ENCODE measurements at regions not wholly inside any gene's neighbourhood (a gene's known extent, or its start where the extent isn't known, plus 50 kb on each side); places are given as distances from the start of the nearest gene placed in this dataset.

GRCh38 chr2:144230033-144230432, 289.9 kb downstream of the ZEB2 start:
- POLR2A ChIA-PET = no interaction called here
- CTCF ChIA-PET = no interaction called here
- DNase-seq (ENCODE audit: extremely low spot score) = no peak
- TF ChIP-seq, protein P1, sequence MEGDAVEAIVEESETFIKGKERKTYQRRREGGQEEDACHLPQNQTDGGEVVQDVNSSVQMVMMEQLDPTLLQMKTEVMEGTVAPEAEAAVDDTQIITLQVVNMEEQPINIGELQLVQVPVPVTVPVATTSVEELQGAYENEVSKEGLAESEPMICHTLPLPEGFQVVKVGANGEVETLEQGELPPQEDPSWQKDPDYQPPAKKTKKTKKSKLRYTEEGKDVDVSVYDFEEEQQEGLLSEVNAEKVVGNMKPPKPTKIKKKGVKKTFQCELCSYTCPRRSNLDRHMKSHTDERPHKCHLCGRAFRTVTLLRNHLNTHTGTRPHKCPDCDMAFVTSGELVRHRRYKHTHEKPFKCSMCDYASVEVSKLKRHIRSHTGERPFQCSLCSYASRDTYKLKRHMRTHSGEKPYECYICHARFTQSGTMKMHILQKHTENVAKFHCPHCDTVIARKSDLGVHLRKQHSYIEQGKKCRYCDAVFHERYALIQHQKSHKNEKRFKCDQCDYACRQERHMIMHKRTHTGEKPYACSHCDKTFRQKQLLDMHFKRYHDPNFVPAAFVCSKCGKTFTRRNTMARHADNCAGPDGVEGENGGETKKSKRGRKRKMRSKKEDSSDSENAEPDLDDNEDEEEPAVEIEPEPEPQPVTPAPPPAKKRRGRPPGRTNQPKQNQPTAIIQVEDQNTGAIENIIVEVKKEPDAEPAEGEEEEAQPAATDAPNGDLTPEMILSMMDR (IDR thresholded peaks at IDR 0.05; ENCODE audit: control extremely low read depth, extremely low read depth, low read depth, missing control alignments) = no peak

GRCh38 chr2:144229296-144229695, 290.6 kb downstream of the ZEB2 start:
- DNase-seq (ENCODE audit: extremely low spot score) = no peak
- CTCF ChIA-PET = interaction anchor here (1.9 kb wide), 1 partner anchor 8 kb away, joined by 8 read pairs; no protein-coding TSS in a partner anchor
- POLR2A ChIA-PET = no interaction called here
- TF ChIP-seq, protein P1 (IDR thresholded peaks at IDR 0.05; ENCODE audit: control extremely low read depth, extremely low read depth, low read depth, missing control alignments) = no peak

DNA sequence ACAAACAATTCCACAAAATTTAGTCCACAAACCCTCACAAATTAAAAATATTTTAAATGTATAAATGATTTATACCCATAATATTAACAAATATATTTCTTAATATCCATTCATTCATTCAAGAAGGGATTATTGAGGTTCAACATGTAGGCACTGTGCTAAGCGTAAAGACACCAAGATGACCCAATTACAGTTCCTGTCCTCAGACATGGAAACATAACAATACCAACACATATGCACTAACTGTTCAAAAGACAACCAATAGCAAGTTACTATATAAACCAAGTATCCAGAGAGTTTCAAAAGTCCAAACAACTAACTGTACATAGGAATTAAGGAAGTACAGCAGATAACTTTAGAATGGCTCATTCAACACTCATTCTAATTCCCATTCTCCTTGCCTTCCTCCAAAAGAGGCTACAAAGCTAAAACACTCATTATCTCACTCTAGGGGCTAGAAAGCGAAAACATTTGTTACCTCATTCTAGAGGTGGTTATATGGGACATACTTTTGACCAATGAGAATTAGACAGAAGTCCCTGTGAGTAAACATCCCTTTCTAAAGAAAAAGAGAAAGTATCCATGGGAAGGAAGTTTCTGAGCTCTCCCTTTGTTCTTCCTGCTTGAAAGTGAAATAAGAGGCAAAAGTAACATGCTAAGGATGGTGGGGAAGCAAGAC, 292.4 kb downstream of the ZEB2 start:
- CTCF ChIA-PET = interaction anchor here (1.9 kb wide), 1 partner anchor 10 kb away, joined by 8 read pairs; no protein-coding TSS in a partner anchor
- DNase-seq (ENCODE audit: extremely low spot score) = no peak
- POLR2A ChIA-PET = no interaction called here
- TF ChIP-seq, protein P1 (IDR thresholded peaks at IDR 0.05; ENCODE audit: control extremely low read depth, extremely low read depth, low read depth, missing control alignments) = no peak

- DNase-seq (ENCODE audit: extremely low spot score) = no peak
- ChIA-PET CTCF (interaction anchor here (1.0 to 2.5 kb wide), 3 partner anchors 9 to 16 kb away, joined by 3 to 10 read pairs (median 4); no protein-coding TSS in a partner anchor), POLR2A (no interaction called here)
- TF ChIP-seq, protein P1 (IDR thresholded peaks at IDR 0.05; ENCODE audit: control extremely low read depth, extremely low read depth, low read depth, missing control alignments) = no peak
These were observed 294.8 kb downstream of the ZEB2 start for GRCh38 chr2:144225076-144225475.

DNA sequence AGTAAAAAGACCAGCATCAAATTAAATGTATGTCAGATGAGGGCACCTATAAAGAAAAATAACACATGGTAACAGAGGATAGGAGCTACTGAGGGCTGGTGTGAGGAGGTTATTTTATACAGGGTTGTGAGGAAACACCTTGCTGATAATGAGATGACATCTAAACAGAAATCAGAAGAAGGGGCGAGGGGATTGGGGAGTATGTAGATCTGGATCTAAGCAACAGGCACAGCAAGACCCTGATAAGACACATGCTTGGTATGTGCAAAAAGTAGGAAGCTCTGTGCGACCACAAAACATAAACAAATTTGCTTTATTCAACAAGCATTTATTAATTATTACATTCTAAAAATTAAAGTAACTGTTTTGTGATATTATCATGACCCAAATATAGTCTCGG, 295.4 kb downstream of the ZEB2 start:
- ChIA-PET POLR2A (no interaction called here), CTCF (interaction anchor here (1.0 to 2.5 kb wide), 4 partner anchors 9 to 23 kb away, joined by 3 to 10 read pairs (median 4); no protein-coding TSS in a partner anchor)
- TF ChIP-seq, protein P1 (IDR thresholded peaks at IDR 0.05; ENCODE audit: control extremely low read depth, extremely low read depth, low read depth, missing control alignments) = no peak
- DNase-seq (ENCODE audit: extremely low spot score) = no peak

DNA sequence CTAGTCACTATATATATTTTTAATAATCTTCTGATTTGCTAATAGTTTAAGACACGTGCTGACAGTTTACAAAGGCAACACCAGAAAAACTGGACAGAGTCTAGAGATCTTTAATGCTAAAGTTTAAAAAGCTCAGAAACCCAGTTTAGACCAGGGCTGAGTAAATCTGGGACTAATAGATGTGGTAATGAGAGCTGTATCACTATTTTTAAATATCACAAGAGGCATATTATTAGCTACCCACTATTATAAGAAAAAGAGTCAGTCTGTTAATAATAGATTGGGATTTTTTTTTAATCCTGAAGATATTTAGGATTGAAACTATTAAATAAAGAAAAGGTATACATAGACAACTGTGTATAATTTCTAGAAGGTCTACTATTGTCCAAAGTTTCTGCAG, 299.9 kb downstream of the ZEB2 start:
- no peak for DNase-seq (ENCODE audit: extremely low spot score)
- TF ChIP-seq, protein P1 (IDR thresholded peaks at IDR 0.05; ENCODE audit: control extremely low read depth, extremely low read depth, low read depth, missing control alignments) = no peak
- POLR2A ChIA-PET = no interaction called here
- CTCF ChIA-PET = interaction anchor here (1.0 to 1.9 kb wide), 3 partner anchors 11 to 34 kb away, joined by 3 to 4 read pairs (median 3); no protein-coding TSS in a partner anchor
